Astrocyte (in vitro differentiated cells and primary cell): ENCODE measurements at regions not wholly inside any gene's neighbourhood (a gene's known extent, or its start where the extent isn't known, plus 50 kb on each side); places are given as distances from the start of the nearest gene placed in this dataset.
A peak's percentile ranks its signal among the peaks of the same experiment; 100 is the strongest.

Experiments
- DNase-seq: peaks from one replicate; pipeline ENCODE4 v3.0.0-alpha.2; 2010; ENCODE audit warnings: low read depth
- FAIRE-seq: peaks from 2 replicates; lab custom pipeline; 2011; peaks lifted over from hg19 to GRCh38; lab: Jason Lieb, UNC
- H2AFZ ChIP-seq: 2 replicates; pipeline ENCODE4 v1.6.0; 2012; ENCODE audit warnings: low read depth, low read length, inconsistent platforms
- H3K27ac ChIP-seq: 2 replicates; pipeline ENCODE4 v1.5.1; 2011; ENCODE audit warnings: low read depth, low read length, inconsistent platforms
- H3K27me3 ChIP-seq: 2 replicates; pipeline ENCODE4 v1.6.0; 2011; ENCODE audit warnings: low read length, inconsistent platforms; ENCODE audit not compliant: insufficient read depth
- H3K36me3 ChIP-seq: 2 replicates; pipeline ENCODE4 v1.5.1; 2011; ENCODE audit warnings: low read length, inconsistent platforms; ENCODE audit not compliant: insufficient read depth
- H3K4me1 ChIP-seq: 2 replicates; pipeline ENCODE4 v1.5.1; 2011; ENCODE audit warnings: low read length, inconsistent platforms; ENCODE audit not compliant: insufficient read depth
- H3K4me2 ChIP-seq: 2 replicates; pipeline ENCODE4 v1.6.0; 2012; ENCODE audit warnings: low read length, inconsistent platforms
- H3K4me3 ChIP-seq: 2 replicates; pipeline ENCODE4 v1.5.1; 2011; ENCODE audit warnings: low read depth, mild to moderate bottlenecking, low read length, inconsistent platforms; ENCODE audit not compliant: insufficient read depth
- H3K79me2 ChIP-seq: 2 replicates; pipeline ENCODE4 v1.6.0; 2012; ENCODE audit warnings: mild to moderate bottlenecking, low read length, inconsistent platforms; ENCODE audit not compliant: insufficient read depth
- H3K9ac ChIP-seq: 2 replicates; pipeline ENCODE4 v1.6.0; 2012; ENCODE audit warnings: mild to moderate bottlenecking, low read length, inconsistent platforms
- H3K9me3 ChIP-seq: 2 replicates; pipeline ENCODE4 v1.5.1; 2012; ENCODE audit warnings: low read depth, mild to moderate bottlenecking, low read length, inconsistent platforms; ENCODE audit not compliant: insufficient read depth
- H4K20me1 ChIP-seq: 2 replicates; pipeline ENCODE4 v1.6.0; 2012; ENCODE audit warnings: low read length, inconsistent platforms; ENCODE audit not compliant: insufficient read depth
- H3K27ac Mint-ChIP-seq: one replicate; pipeline ENCODE4 v1.8.0; 2021; ENCODE audit warnings: mild to moderate bottlenecking, mixed read lengths; ENCODE audit not compliant: unreplicated experiment
- H3K27me3 Mint-ChIP-seq: one replicate; pipeline ENCODE4 v1.8.0; 2021; ENCODE audit warnings: low read depth, mixed read lengths; ENCODE audit not compliant: unreplicated experiment
- H3K36me3 Mint-ChIP-seq: one replicate; pipeline ENCODE4 v1.8.0; 2021; ENCODE audit warnings: low read depth, mixed read lengths; ENCODE audit not compliant: unreplicated experiment
- H3K4me1 Mint-ChIP-seq: one replicate; pipeline ENCODE4 v1.8.0; 2021; ENCODE audit warnings: low read depth, mixed read lengths; ENCODE audit not compliant: unreplicated experiment
- H3K4me3 Mint-ChIP-seq: one replicate; pipeline ENCODE4 v1.8.0; 2021; ENCODE audit warnings: mild to moderate bottlenecking, moderate library complexity, mixed read lengths; ENCODE audit not compliant: unreplicated experiment
- H3K9me3 Mint-ChIP-seq: one replicate; pipeline ENCODE4 v1.8.0; 2021; ENCODE audit warnings: mild to moderate bottlenecking, mixed read lengths; ENCODE audit not compliant: unreplicated experiment
- CTCF ChIP-seq: IDR thresholded peaks from 2 replicates; pipeline ENCODE4 v1.5.1; 2011; ENCODE audit warnings: low read depth, mild to moderate bottlenecking, inconsistent platforms, low read length, moderate library complexity; ENCODE audit not compliant: insufficient read depth
- EZH2 ChIP-seq: IDR thresholded peaks from 2 replicates; pipeline ENCODE4 v1.6.1; 2012; ENCODE audit warnings: mild to moderate bottlenecking, low read length, inconsistent platforms; ENCODE audit not compliant: insufficient read depth

DNA sequence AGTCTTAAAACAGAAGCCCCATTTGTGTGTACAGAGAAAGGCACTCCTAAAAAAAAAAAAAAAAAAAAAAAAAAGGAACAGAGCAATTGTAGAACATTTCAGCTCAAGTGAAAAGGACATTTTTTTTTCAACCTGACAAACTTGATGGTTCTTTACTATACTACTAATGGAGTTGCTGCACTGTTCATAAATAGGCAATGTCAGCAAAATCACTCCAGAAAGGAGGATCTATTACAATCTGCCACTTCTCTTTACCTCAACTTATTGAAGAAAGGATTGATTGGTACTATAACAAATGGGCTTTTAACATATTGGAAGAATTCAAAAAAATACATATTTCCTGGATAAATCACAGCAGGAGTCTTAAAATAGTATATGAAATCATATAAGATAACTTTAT is 1517.7 kb downstream of the SLITRK1 start:
- no peak overlapping the region for H3K4me3 ChIP-seq
- Mint-ChIP-seq H3K36me3 (no peaks in the 10 kb centered on the region), H3K4me1 (no peaks in the 10 kb centered on the region), H3K4me3 (no peak overlapping the region), H3K9me3 (no peaks in the 10 kb centered on the region), H3K27ac (no peak overlapping the region), H3K27me3 (no peaks in the 10 kb centered on the region)
- H3K4me2 ChIP-seq = no peak overlapping the region
- no peaks in the 10 kb centered on the region for H3K36me3 ChIP-seq
- no peaks in the 10 kb centered on the region for H4K20me1 ChIP-seq
- no peak for TF ChIP-seq CTCF
- no peak for TF ChIP-seq EZH2
- no peaks in the 10 kb centered on the region for H3K4me1 ChIP-seq
- DNase-seq (no peak), FAIRE-seq (no peak)
- H3K27me3 ChIP-seq = no peaks in the 10 kb centered on the region
- H2AFZ ChIP-seq = no peak overlapping the region
- H3K9ac ChIP-seq = no peak overlapping the region
- no peaks in the 10 kb centered on the region for H3K9me3 ChIP-seq
- no peak overlapping the region for H3K27ac ChIP-seq
- H3K79me2 ChIP-seq = no peaks in the 10 kb centered on the region

- FAIRE-seq (no peak), DNase-seq (peak; percentile 5)
- Histone ChIP-seq H3K4me1 (no peaks in the 10 kb centered on the region), H3K27ac (no peak overlapping the region), H3K79me2 (no peaks in the 10 kb centered on the region), H3K27me3 (no peaks in the 10 kb centered on the region), H3K4me3 (no peak overlapping the region), H3K36me3 (no peaks in the 10 kb centered on the region), H4K20me1 (no peaks in the 10 kb centered on the region), H3K9me3 (no peaks in the 10 kb centered on the region), H3K4me2 (no peak overlapping the region), H2AFZ (no peak overlapping the region), H3K9ac (no peak overlapping the region)
- H3K9me3 Mint-ChIP-seq = no peaks in the 10 kb centered on the region
- H3K27me3 Mint-ChIP-seq = no peaks in the 10 kb centered on the region
- H3K36me3 Mint-ChIP-seq = no peaks in the 10 kb centered on the region
- no peak overlapping the region for H3K4me3 Mint-ChIP-seq
- no peak overlapping the region for H3K27ac Mint-ChIP-seq
- H3K4me1 Mint-ChIP-seq = no peaks in the 10 kb centered on the region
- TF ChIP-seq EZH2 (no peak), CTCF (no peak)
Measured at GRCh38 chr13:82358284-82358683, 1524.0 kb downstream of the SLITRK1 start.

DNA sequence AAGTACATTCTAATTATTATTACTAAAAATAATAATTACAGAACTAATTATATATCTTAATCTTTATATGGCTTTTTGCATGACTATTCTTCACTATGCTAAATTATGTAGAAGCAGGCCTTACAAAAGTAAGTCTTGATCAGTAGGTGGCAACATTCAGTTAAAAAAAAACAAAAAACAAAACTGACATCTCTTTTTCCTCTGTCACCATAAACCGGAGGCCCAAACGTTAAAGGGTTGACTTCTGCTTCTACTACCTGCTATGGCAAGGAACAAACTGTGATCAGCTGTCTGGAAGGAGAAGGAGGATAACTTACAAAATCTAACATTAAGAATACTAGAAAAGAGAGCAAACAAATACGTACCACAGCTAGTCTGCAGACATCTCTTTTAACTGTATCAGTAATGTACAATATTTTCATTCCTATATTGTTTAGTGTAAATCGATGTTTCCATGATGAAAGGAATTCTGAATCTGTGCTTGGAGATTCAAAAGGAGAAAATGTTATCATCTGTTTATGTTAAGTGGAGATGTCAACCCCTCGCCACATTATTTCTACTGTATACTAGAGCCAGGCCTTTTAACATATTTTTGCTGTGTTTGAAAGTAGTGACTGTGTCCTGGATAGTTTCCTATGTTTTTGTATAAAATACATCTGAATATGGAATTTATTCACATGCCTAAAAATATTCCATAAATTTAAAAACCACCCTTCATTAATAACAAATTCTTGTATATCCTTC is 1525.4 kb downstream of the SLITRK1 start:
- no peaks in the 10 kb centered on the region for H4K20me1 ChIP-seq
- Mint-ChIP-seq H3K36me3 (no peaks in the 10 kb centered on the region), H3K4me3 (no peak overlapping the region), H3K27ac (no peak overlapping the region), H3K27me3 (no peaks in the 10 kb centered on the region), H3K4me1 (no peaks in the 10 kb centered on the region), H3K9me3 (no peaks in the 10 kb centered on the region)
- no peak overlapping the region for H3K27ac ChIP-seq
- H3K4me2 ChIP-seq = no peak overlapping the region
- no peaks in the 10 kb centered on the region for H3K4me1 ChIP-seq
- no peaks in the 10 kb centered on the region for H3K27me3 ChIP-seq
- no peaks in the 10 kb centered on the region for H3K36me3 ChIP-seq
- no peaks in the 10 kb centered on the region for H3K9me3 ChIP-seq
- H3K9ac ChIP-seq = no peak overlapping the region
- TF ChIP-seq CTCF (no peak), EZH2 (no peak)
- H3K4me3 ChIP-seq = no peak overlapping the region
- no peaks in the 10 kb centered on the region for H3K79me2 ChIP-seq
- no peak for DNase-seq
- H2AFZ ChIP-seq = no peak overlapping the region
- no peak for FAIRE-seq
